Astrocyte (in vitro differentiated cells and primary cell): ENCODE measurements at regions not wholly inside any gene's neighbourhood (a gene's known extent, or its start where the extent isn't known, plus 50 kb on each side); places are given as distances from the start of the nearest gene placed in this dataset.

Experiments used
- DNase-seq: peaks from one replicate; pipeline ENCODE4 v3.0.0-alpha.2; 2010; ENCODE audit warnings: low read depth
- FAIRE-seq: peaks from 2 replicates; lab custom pipeline; 2011; peaks lifted over from hg19 to GRCh38; lab: Jason Lieb, UNC
- H2AFZ ChIP-seq: 2 replicates; pipeline ENCODE4 v1.6.0; 2012; ENCODE audit warnings: low read depth, low read length, inconsistent platforms
- H3K27ac ChIP-seq: 2 replicates; pipeline ENCODE4 v1.5.1; 2011; ENCODE audit warnings: low read depth, low read length, inconsistent platforms
- H3K27me3 ChIP-seq: 2 replicates; pipeline ENCODE4 v1.6.0; 2011; ENCODE audit warnings: low read length, inconsistent platforms; ENCODE audit not compliant: insufficient read depth
- H3K36me3 ChIP-seq: 2 replicates; pipeline ENCODE4 v1.5.1; 2011; ENCODE audit warnings: low read length, inconsistent platforms; ENCODE audit not compliant: insufficient read depth
- H3K4me1 ChIP-seq: 2 replicates; pipeline ENCODE4 v1.5.1; 2011; ENCODE audit warnings: low read length, inconsistent platforms; ENCODE audit not compliant: insufficient read depth
- H3K4me2 ChIP-seq: 2 replicates; pipeline ENCODE4 v1.6.0; 2012; ENCODE audit warnings: low read length, inconsistent platforms
- H3K4me3 ChIP-seq: 2 replicates; pipeline ENCODE4 v1.5.1; 2011; ENCODE audit warnings: low read depth, mild to moderate bottlenecking, low read length, inconsistent platforms; ENCODE audit not compliant: insufficient read depth
- H3K79me2 ChIP-seq: 2 replicates; pipeline ENCODE4 v1.6.0; 2012; ENCODE audit warnings: mild to moderate bottlenecking, low read length, inconsistent platforms; ENCODE audit not compliant: insufficient read depth
- H3K9ac ChIP-seq: 2 replicates; pipeline ENCODE4 v1.6.0; 2012; ENCODE audit warnings: mild to moderate bottlenecking, low read length, inconsistent platforms
- H3K9me3 ChIP-seq: 2 replicates; pipeline ENCODE4 v1.5.1; 2012; ENCODE audit warnings: low read depth, mild to moderate bottlenecking, low read length, inconsistent platforms; ENCODE audit not compliant: insufficient read depth
- H4K20me1 ChIP-seq: 2 replicates; pipeline ENCODE4 v1.6.0; 2012; ENCODE audit warnings: low read length, inconsistent platforms; ENCODE audit not compliant: insufficient read depth
- H3K27ac Mint-ChIP-seq: one replicate; pipeline ENCODE4 v1.8.0; 2021; ENCODE audit warnings: mild to moderate bottlenecking, mixed read lengths; ENCODE audit not compliant: unreplicated experiment
- H3K27me3 Mint-ChIP-seq: one replicate; pipeline ENCODE4 v1.8.0; 2021; ENCODE audit warnings: low read depth, mixed read lengths; ENCODE audit not compliant: unreplicated experiment
- H3K36me3 Mint-ChIP-seq: one replicate; pipeline ENCODE4 v1.8.0; 2021; ENCODE audit warnings: low read depth, mixed read lengths; ENCODE audit not compliant: unreplicated experiment
- H3K4me1 Mint-ChIP-seq: one replicate; pipeline ENCODE4 v1.8.0; 2021; ENCODE audit warnings: low read depth, mixed read lengths; ENCODE audit not compliant: unreplicated experiment
- H3K4me3 Mint-ChIP-seq: one replicate; pipeline ENCODE4 v1.8.0; 2021; ENCODE audit warnings: mild to moderate bottlenecking, moderate library complexity, mixed read lengths; ENCODE audit not compliant: unreplicated experiment
- H3K9me3 Mint-ChIP-seq: one replicate; pipeline ENCODE4 v1.8.0; 2021; ENCODE audit warnings: mild to moderate bottlenecking, mixed read lengths; ENCODE audit not compliant: unreplicated experiment
- EZH2 ChIP-seq: IDR thresholded peaks from 2 replicates; pipeline ENCODE4 v1.6.1; 2012; ENCODE audit warnings: mild to moderate bottlenecking, low read length, inconsistent platforms; ENCODE audit not compliant: insufficient read depth
- TF ChIP-seq, protein P1 (sequence below): IDR thresholded peaks from 2 replicates; pipeline ENCODE4 v1.5.1; 2011; ENCODE audit warnings: low read depth, mild to moderate bottlenecking, inconsistent platforms, low read length, moderate library complexity; ENCODE audit not compliant: insufficient read depth

DNA sequence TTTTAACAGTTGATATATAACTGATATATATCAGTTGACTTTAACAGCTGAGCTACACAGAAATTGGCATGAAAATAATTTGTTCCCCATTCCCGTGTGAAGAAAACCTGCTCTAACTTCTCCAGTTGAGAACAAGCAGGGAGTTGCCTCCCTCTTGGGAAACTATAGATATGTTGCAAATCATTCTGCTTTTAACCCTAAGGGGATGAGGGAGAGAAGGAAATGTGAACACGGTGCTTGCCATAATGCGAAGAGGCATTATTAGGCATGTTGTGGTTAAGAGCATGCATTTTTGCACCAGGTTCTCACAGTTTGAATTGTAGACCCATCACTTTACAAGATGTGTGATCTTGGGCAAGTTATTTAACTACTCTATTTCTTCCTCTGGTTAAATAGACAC lies 453.7 kb downstream of the TENT5A start:
- H3K4me3 ChIP-seq, result no peak overlapping the region
- TF ChIP-seq, protein P1, sequence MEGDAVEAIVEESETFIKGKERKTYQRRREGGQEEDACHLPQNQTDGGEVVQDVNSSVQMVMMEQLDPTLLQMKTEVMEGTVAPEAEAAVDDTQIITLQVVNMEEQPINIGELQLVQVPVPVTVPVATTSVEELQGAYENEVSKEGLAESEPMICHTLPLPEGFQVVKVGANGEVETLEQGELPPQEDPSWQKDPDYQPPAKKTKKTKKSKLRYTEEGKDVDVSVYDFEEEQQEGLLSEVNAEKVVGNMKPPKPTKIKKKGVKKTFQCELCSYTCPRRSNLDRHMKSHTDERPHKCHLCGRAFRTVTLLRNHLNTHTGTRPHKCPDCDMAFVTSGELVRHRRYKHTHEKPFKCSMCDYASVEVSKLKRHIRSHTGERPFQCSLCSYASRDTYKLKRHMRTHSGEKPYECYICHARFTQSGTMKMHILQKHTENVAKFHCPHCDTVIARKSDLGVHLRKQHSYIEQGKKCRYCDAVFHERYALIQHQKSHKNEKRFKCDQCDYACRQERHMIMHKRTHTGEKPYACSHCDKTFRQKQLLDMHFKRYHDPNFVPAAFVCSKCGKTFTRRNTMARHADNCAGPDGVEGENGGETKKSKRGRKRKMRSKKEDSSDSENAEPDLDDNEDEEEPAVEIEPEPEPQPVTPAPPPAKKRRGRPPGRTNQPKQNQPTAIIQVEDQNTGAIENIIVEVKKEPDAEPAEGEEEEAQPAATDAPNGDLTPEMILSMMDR, result no peak
- TF ChIP-seq EZH2, result no peak
- no peak overlapping the region for H2AFZ ChIP-seq
- no peaks in the 10 kb centered on the region for H3K36me3 ChIP-seq
- no peaks in the 10 kb centered on the region for H3K9me3 Mint-ChIP-seq
- H3K27me3 Mint-ChIP-seq, result no peaks in the 10 kb centered on the region
- no peaks in the 10 kb centered on the region for H3K4me1 ChIP-seq
- no peaks in the 10 kb centered on the region for H3K79me2 ChIP-seq
- no peak overlapping the region for H3K4me2 ChIP-seq
- H3K27ac ChIP-seq, result no peak overlapping the region
- no peak for DNase-seq
- no peaks in the 10 kb centered on the region for H3K9me3 ChIP-seq
- no peaks in the 10 kb centered on the region for H3K27me3 ChIP-seq
- H3K9ac ChIP-seq, result no peak overlapping the region
- H4K20me1 ChIP-seq, result no peaks in the 10 kb centered on the region
- no peak for FAIRE-seq
- H3K36me3 Mint-ChIP-seq, result no peaks in the 10 kb centered on the region
- no peak overlapping the region for H3K27ac Mint-ChIP-seq
- no peak overlapping the region for H3K4me3 Mint-ChIP-seq
- peaks cover 7% of the 10 kb centered on the region for H3K4me1 Mint-ChIP-seq

DNA sequence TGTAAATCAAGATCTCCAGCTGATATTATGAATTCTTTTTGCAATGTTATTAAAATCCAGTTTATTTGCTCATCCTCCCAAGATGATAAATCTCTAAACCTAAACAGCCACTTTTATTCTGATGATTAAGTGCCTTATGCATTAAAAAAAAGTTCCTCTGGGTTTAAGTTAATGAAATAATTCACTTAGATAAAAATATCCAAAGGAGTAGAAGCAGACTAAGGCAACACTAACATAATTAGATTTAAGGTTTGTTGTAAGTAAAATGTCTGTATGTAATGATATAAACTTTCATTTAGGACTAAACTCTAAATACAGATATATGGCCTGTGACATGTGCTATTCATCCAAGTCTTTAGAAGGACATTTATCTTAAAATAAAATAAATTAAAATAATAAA lies 457.2 kb downstream of the TENT5A start:
- H3K27ac ChIP-seq, result no peak overlapping the region
- H3K9me3 ChIP-seq, result no peaks in the 10 kb centered on the region
- H3K4me3 ChIP-seq, result no peak overlapping the region
- Mint-ChIP-seq H3K4me1 (no peaks in the 10 kb centered on the region), H3K27me3 (no peaks in the 10 kb centered on the region), H3K9me3 (no peaks in the 10 kb centered on the region), H3K27ac (no peak overlapping the region), H3K36me3 (no peaks in the 10 kb centered on the region), H3K4me3 (no peak overlapping the region)
- FAIRE-seq (no peak), DNase-seq (no peak)
- no peaks in the 10 kb centered on the region for H3K27me3 ChIP-seq
- H3K9ac ChIP-seq, result no peak overlapping the region
- H3K4me2 ChIP-seq, result no peak overlapping the region
- H4K20me1 ChIP-seq, result no peaks in the 10 kb centered on the region
- no peak for TF ChIP-seq EZH2
- TF ChIP-seq, protein P1, result no peak
- no peak overlapping the region for H2AFZ ChIP-seq
- no peaks in the 10 kb centered on the region for H3K36me3 ChIP-seq
- no peaks in the 10 kb centered on the region for H3K79me2 ChIP-seq
- H3K4me1 ChIP-seq, result no peaks in the 10 kb centered on the region

DNA sequence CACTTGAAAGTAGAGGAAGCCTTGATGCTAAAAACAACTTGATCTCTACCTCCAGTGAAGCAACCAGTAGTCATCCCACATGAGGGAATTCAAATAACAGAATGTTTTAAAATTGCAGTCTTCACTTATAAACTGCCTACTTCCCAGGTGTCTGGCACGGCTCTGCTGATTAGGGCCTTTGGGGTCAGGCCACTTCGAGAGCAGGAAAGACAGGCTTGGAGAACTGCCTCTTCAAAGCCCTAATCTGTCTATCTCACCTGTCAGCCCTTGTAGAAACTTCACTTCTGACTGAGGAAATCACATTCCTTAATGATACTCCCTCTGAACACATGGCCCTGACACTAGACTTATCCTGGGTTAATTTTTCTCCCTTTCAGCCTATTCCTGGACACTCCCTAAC lies 458.6 kb downstream of the TENT5A start:
- H2AFZ ChIP-seq, result no peak overlapping the region
- H3K4me1 ChIP-seq, result no peaks in the 10 kb centered on the region
- no peak overlapping the region for H3K4me3 ChIP-seq
- no peak for TF ChIP-seq EZH2
- TF ChIP-seq, protein P1, result no peak
- no peaks in the 10 kb centered on the region for H3K9me3 ChIP-seq
- H3K27me3 ChIP-seq, result no peaks in the 10 kb centered on the region
- DNase-seq, result no peak
- no peaks in the 10 kb centered on the region for H4K20me1 ChIP-seq
- no peak overlapping the region for H3K9ac ChIP-seq
- no peak overlapping the region for H3K27ac Mint-ChIP-seq
- no peaks in the 10 kb centered on the region for H3K27me3 Mint-ChIP-seq
- no peak for FAIRE-seq
- H3K36me3 ChIP-seq, result no peaks in the 10 kb centered on the region
- H3K4me2 ChIP-seq, result no peak overlapping the region
- no peaks in the 10 kb centered on the region for H3K79me2 ChIP-seq
- H3K36me3 Mint-ChIP-seq, result no peaks in the 10 kb centered on the region
- H3K4me3 Mint-ChIP-seq, result no peak overlapping the region
- no peaks in the 10 kb centered on the region for H3K4me1 Mint-ChIP-seq
- H3K27ac ChIP-seq, result no peak overlapping the region
- no peaks in the 10 kb centered on the region for H3K9me3 Mint-ChIP-seq
